ENCODE measurements at regions not wholly inside any gene's neighbourhood (a gene's known extent, or its start where the extent isn't known, plus 50 kb on each side); places are given as distances from the start of the nearest gene placed in this dataset.
"Not testable (repeated sequence)": the region's sequence is repeated elsewhere in the genome, so short reads cannot be mapped to it uniquely, and the experiment has no call there.

- no peak for FAIRE-seq
Measured at GRCh38 chr3:182294256-182294655, 499.0 kb upstream of the ATP11B start.

DNA sequence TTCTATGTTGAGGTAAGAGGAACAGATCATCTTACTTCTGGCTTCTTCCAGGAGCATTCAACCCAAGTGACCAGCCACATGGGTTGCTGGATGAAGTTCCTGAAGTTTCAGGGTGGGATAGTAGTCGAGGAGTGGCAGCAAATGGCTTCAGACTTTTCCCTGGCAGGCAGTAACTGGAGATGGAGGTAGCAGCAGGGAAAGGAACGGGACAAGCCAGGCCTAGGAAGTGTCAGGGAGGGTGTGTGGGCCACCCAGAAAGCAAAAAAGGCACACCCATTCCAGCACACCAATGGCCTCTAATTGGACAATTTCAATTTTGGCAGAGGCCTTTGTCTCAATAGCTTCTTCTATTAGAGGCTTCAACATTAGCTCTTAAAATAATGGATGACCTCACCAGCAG lies 498.6 kb upstream of the ATP11B start:
- no peak for FAIRE-seq

DNA sequence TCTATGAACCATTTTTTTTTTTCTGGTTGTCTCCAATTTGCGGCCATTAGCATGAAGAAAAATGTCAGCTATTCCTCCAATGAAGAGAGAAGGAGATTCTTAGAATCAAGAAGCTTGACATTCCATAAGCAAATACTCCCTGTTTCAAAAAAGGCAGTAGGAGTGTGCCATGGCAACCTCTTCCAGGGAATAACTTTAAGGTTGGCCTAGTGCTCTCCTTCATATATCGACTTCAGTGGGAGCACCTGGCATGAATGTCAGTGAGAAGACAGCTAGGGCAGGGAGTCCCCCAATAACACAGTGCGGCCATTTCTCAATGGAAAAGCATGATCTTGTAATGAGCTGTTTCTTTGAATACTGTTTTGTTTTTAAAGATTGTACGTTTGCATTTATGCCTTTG lies 493.0 kb upstream of the ATP11B start:
- FAIRE-seq: no peak

- FAIRE-seq: no peak
Measured at GRCh38 chr3:182303169-182303568, 490.1 kb upstream of the ATP11B start.

DNA sequence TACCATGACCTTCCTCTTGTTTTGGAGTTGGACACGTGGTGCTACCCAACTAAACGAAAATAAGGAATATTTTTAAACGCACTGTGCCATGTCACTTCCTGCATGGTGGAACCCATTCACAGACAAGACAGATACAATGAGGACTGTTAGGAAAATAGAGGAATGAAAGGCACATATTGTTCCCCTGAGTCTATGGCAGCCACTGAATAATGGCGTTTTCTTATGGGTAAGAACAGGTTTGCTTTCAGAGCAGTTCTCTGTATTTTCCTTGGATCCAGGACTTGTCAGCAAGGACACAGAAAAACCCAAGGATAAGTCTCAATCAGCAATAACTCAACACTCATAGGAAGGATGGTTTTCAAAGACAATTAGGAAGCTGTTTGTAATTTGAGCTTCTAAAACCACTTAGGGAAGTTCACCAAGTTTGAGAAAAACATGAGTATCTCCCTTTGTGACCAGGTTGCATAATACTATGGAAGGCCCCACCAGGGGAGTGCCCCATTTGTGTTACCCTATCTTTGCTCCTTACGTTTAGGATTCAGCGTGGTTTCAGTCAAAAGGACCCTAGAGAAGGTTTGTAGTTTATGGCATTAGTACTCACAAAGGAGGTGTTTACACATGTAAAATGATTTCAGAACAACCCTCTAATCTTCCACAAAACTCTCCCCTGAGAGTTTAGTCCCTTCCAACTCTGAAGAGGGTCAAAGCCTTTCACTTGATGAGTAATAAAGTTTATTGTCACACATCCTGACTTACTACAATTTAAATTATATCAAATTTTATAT lies 487.2 kb upstream of the ATP11B start:
- FAIRE-seq: no peak

GRCh38 chr3:182308328-182308727 lies 485.0 kb upstream of the ATP11B start:
- no peak for FAIRE-seq

GRCh38 chr3:182309120-182309519 lies 484.2 kb upstream of the ATP11B start:
- FAIRE-seq: no peak

DNA sequence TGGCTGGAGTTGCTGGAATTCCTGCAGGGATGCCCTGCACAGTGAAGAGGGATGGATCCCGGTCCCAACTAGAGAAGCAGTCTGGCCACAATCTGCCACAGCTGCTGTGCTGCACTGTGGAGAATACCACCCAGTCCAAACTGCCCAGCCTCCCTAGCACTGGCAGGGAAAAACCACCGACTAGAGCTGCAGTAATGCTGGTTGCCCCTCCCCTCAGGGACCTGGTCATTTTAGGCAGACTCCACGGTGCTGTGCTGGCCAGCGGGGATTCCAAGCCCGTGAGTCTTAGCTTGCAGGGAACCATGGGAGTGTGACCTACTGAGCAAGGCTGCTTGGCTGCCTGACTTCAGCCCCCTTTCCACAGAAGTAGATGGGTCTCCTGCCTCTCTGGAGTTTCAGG lies 478.0 kb upstream of the ATP11B start:
- FAIRE-seq: no peak

DNA sequence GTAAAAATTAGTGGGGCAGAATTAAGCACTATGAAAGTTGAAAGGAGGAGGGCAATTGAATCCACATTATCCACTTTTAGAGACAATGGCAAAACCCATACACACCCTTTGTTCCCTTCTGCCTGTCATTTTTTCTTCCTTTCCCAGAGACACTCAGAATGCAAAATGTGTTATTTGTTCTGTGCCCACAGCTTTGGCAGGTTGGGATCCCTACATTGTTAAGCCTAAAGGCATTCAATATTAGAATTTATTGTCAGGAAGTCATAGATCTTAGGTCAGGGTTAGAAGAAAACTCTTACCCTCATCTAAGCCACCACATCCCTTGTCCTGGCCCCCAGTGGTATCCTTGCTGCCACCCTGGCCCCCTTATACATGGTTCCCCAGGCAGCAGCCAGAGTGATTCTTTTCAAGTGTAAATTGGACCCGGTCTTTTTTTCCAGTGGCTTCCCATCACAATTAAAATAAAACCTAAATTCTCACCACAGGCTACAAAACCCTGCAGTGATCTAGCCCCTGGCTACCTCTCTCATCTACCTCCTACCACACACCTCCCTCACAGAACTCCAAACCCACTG lies 470.1 kb upstream of the ATP11B start:
- FAIRE-seq: no peak

DNA sequence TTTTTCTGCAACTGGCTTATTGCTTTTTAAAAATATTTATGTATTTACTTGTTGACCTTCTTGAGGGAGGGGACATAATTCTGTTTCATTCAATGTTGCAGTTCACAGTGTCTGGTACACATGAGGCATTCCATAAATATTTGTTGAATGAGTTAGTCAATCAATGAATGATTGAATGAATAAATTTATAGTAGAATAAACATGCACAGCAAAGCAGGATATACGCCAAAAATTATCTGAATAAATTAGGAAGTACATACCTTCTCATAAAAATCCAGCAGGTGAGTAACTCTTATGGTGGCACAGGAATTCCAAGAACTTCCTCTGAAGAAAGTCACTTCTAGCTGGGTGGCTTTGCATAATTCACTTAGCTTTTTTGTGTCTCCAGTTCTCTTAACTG lies 469.4 kb upstream of the ATP11B start:
- FAIRE-seq: no peak

DNA sequence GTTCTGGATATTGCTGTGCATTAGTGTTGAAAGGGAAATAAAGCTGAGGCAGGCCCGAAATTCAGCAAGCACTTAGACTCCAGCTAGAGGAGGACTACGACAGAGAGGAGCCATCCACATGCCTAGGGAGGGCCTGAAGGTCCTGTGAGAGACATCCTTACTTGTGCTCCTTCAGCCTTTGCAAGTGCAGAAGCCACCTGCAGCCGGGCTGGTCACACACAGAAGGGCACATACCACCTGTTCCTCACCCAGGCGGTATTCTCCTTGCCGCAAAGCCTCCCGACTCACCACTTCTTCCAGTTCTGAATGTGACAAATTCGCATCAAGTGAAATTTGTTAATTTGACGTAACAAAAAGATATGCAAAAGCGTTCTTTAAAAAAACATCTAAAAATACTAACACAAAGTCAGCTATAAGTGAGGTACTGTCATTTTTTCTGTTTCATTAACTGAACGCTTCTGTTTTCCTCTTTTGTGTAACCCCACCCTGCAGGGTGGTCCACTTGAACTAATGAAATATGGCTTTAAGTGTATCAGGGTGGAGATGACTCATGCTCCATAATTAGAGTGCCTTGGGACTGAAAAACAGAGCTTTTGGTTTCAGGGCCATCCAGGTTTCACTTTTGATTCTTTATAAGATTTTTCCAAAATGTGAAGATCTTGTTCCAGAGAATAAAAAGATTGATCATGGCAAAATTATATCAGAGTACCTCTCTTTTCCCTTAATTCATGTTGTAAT lies 467.9 kb upstream of the ATP11B start:
- FAIRE-seq: no peak

DNA sequence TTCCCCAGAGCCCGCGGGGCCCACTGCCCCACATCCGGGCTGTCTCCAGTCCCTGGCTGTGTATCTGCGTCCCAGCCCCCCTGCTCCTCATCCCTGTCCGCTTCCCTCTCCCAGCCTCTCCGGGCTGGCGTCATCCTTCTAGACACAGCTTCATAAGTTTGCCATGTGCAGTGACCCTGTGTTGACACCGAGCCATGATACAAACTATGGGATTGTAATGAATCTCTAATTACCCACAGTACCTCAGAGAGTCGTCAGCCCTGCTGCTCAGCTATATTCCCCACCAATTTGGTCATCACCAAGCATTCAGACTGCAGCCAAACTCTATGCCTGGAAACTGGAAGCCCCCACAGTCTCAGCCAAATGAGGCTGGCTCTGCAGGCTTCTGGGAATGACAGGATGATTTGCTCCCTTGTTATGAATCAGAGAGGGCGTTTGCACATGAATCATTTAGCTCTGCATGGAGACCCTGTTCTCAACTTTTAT lies 466.1 kb upstream of the ATP11B start:
- no peak for FAIRE-seq

- no peak for FAIRE-seq
Measured at GRCh38 chr3:182330646-182331045, 462.7 kb upstream of the ATP11B start.

GRCh38 chr3:182331341-182331740 lies 462.0 kb upstream of the ATP11B start:
- no peak for FAIRE-seq

DNA sequence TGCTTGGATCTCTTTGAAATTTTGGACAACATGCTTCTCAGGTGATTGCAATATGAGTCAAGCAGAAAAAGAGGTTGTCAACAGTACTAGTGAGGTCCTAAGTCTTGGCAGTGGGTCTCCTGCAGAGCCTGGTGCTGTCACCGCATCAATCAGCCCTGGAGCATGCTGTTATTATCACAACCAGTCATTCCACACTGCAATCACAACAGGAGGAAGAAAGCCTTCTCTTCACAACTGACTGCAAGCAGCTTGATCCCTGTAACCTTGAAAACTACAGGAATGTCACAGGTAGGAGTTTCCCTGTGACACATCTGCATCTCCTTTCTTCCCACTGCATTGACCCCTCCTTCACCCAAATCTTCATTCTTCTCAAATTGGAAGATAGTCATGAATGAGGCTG lies 451.1 kb upstream of the ATP11B start:
- FAIRE-seq: no peak

DNA sequence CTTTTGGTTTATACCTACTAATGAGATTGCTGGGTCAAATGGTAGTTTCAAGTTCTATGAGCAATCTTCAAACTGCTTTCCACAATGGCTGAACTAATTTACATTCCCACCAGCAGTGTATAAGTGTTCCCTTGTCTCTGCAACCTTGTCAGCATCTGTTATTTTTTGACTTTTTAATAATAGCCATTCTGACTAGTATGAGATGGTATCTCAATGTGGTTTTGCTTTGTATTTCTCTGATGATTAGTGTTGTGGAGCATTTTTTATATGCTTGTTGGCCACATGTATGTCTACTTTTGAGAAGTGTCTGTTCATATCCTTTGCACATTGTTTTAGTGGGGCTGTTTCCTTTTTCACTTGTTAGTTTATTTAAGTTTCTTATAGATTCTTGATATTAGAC lies 449.3 kb upstream of the ATP11B start:
- not testable (repeated sequence) for FAIRE-seq

DNA sequence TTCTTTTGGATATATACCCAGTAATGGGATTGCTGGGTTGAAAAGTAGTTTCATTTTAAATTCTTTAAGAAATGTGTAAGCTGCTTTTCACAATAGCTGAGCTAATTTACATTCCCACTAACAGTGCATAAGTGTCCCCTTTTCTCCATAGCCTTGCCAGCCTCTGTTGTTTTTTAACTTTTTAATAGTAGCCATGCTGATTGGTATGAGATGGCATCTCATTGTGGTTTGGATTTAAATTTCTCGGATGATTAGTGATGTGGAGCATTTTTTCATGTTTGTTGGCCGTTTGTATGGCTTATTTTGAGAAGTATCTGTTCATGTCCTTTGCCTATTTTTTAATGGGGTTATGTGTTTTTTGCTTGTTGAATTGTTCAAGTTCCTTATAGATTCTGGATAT lies 444.3 kb upstream of the ATP11B start:
- no peak for FAIRE-seq

DNA sequence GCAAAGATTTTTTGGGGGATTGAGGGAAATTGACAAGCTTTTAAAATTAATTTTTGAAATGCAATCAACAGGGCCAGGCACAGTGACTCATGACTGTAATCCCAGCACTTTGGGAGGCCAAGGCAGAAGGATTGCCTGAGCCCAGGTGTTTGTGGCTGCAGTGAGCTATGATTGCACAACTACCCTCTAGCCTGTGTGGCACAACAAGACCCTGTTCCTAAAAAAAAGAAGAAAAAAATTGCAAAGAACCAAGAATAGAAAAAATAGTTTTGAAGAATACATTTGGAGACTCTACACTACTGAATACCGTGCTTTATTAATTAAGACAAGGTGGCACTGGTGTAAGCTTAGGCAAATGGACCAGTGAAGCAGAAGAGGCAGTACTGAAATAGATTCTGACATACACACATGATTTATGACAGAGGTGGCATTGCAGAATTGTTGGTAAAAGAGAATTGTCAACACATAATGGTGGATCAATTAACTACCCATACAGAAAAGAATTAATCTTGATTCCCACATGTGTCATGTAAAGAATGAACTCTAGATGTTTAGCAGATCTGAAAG lies 443.3 kb upstream of the ATP11B start:
- FAIRE-seq: no peak

DNA sequence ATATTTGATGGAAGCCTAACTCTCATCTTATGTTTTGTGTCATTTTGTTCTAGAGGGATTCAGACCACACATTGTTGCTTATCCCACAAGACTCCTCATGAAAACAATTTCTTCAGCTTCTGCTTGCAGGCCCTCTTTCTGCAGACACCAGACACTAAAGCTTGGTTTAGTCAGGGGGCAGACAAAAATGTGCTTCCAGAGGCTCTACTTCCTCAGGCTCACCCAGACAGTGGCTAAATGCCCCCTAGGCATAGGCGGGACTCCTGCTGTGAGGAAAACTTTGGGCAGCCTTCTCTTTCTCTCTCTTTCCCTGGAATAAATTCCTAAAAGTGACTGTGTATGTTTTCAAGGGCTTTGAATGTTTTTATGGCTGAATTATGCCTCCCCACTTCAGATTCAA lies 435.4 kb upstream of the ATP11B start:
- FAIRE-seq: no peak

DNA sequence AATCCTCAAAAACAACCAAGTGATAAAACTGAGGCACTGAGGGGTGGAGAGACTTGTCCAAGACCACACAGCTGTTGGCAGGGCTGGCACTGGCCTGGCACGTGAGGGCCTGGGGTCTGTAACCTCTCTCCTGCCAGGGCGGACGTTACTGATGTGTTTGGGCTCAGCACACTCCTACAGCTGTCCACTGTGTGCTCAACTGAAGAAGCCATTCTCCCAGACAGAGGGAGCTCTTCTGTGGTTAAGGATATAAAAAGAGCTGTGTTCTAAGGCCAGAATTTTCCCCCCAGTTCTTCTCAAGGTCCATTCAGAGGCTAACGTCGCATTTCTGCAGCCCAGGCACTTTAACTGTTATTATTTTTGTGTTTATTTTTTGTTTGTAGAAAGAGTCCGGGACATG lies 429.0 kb upstream of the ATP11B start:
- FAIRE-seq: no peak

DNA sequence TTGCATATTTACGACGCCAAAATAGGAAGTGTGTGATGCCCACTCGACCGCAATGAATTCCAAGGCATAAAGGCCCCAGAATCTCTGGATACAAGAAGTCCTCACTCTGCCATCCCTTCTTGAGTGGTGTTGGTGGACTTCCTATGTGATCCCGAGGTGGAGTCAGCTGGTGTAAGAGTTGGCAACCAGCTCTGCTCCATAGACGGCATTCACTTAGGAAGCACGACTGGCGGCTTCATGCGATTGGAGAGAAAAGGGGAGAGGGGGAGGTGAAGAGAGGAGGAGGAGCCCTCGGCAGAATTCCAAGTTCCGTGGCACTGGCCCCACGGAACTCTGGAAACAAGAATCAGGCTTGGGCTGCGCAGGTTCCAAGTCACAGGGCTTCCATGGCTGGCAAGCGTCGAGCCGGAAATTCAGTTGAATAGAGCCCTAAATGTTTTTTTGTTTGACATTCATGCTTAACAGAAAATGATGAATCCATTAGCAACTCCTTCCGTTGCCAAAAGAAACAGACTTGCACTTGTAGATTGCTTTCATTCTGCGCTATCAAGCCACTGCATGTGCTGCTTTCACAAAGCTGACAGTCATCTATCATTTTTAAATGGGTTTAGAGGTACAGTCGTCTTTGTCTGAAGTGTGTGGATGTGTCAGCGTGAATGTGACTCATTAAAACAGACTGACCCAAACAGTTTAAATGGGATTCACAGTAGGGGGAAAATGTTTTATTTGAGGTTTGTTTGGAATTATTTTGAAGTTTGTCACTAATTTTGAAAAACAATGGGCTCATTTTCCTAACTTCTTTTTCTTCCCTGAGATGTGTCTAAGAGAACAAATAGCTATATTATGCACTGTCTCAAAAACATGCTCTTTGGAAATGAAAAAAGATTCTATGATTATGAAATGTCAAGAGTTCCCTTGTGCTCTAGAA lies 428.3 kb upstream of the ATP11B start:
- peak; percentile 94 for FAIRE-seq

- FAIRE-seq: no peak
Measured at GRCh38 chr3:182366746-182367145, 426.6 kb upstream of the ATP11B start.

DNA sequence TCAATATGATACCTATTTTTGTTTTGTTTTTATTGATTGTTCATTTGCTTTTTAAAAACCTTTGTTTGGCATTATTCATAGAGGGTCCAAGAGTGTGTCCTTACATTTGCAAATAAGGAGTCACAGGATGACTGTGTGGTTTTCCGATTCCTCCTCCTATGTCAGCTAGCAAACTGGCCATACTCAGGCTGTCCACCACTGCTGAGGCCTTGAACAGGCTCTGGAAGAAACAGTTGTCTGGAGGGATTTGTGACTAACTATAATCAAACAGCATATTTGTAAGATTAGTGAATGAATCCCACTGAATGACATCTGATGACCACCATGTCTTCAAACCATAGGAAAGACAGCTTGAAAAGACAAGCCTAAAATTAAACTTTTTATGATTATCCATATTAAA lies 423.4 kb upstream of the ATP11B start:
- no peak for FAIRE-seq
